Endothelial cell of umbilical vein (primary cell): ENCODE measurements at regions not wholly inside any gene's neighbourhood (a gene's known extent, or its start where the extent isn't known, plus 50 kb on each side); places are given as distances from the start of the nearest gene placed in this dataset.
"Not testable (repeated sequence)": the region's sequence is repeated elsewhere in the genome, so short reads cannot be mapped to it uniquely, and the experiment has no call there.

Source experiments
- BruUV-seq: library from RNA; stranded (reverse); fragments of 400-500 nt; replicated peaks from 2 replicates; lab custom pipeline; 2021; lab: Mats Ljungman, UMichigan
- CTCF ChIA-PET: fragments of 300-600, 350-600 bp; sonication (Branson Sonifier 250); formaldehyde crosslinking; loops from one replicate; lab custom pipeline; 2021; ENCODE audit warnings: antibody characterized with exemption, inconsistent platforms; lab: Charles Lee
- POLR2A ChIA-PET: fragments of 300-600, 350-600 bp; sonication (Branson Sonifier 250); formaldehyde crosslinking; loops from one replicate; lab custom pipeline; 2021; ENCODE audit warnings: antibody characterized with exemption, inconsistent platforms; lab: Charles Lee
- DNase-seq: peaks from one replicate; pipeline ENCODE4 v3.0.0-alpha.2; 2011; ENCODE audit warnings: low read depth, low spot score
- FAIRE-seq: peaks from 2 replicates; lab custom pipeline; 2011; peaks lifted over from hg19 to GRCh38; lab: Jason Lieb, UNC
- H2AFZ ChIP-seq: 2 replicates; pipeline ENCODE4 v1.6.0; 2012; ENCODE audit warnings: low read depth, low read length, control low read depth, inconsistent platforms
- H3K27ac ChIP-seq: 2 replicates; pipeline ENCODE4 v1.5.1; 2011; ENCODE audit warnings: low read depth, mild to moderate bottlenecking, control low read depth, low read length, moderate library complexity; ENCODE audit not compliant: insufficient read depth
- H3K27me3 ChIP-seq, 2 experiments: 2 replicates each; pipeline versions ENCODE4 v1.6.0 to v1.6.1; 2011; ENCODE audit warnings: low read length in 2 of 2, mixed read lengths in 1 of 2; ENCODE audit not compliant: control insufficient read depth in 2 of 2, insufficient read depth in 2 of 2
- H3K36me3 ChIP-seq, 2 experiments: 2 replicates in 1 of 2; 3 replicates in 1 of 2; pipeline ENCODE4 v1.5.1; 2011; ENCODE audit warnings: low read length in 2 of 2, mild to moderate bottlenecking in 1 of 2, moderate library complexity in 1 of 2; ENCODE audit not compliant: control insufficient read depth in 2 of 2, insufficient read depth in 2 of 2; ENCODE audit errors: extremely low read depth in 1 of 2
- H3K4me1 ChIP-seq: 3 replicates; pipeline ENCODE4 v1.5.1; 2011; ENCODE audit warnings: mild to moderate bottlenecking, low read length; ENCODE audit not compliant: control insufficient read depth, insufficient read depth; ENCODE audit errors: extremely low read depth
- H3K4me2 ChIP-seq: 2 replicates; pipeline ENCODE4 v1.6.1; 2011; ENCODE audit warnings: low read length, control low read depth, mixed read lengths; ENCODE audit not compliant: insufficient read depth
- H3K4me3 ChIP-seq, 3 experiments: fragments of 200-600 bp in 1 of 3; sonication (generic), shearing (Covaris generic) in 1 of 3; replicated peaks in 1 of 3; 2 replicates each; pipeline ENCODE4 v1.5.1; 2011 to 2016; ENCODE audit warnings: control low read depth in 3 of 3, low read length in 3 of 3, mild to moderate bottlenecking in 2 of 3, inconsistent platforms in 1 of 3, low read depth in 1 of 3, moderate library complexity in 1 of 3; ENCODE audit not compliant: insufficient read depth in 1 of 3
- H3K79me2 ChIP-seq: 2 replicates; pipeline ENCODE4 v1.6.0; 2012; ENCODE audit warnings: low read length, inconsistent platforms; ENCODE audit not compliant: control insufficient read depth, insufficient read depth
- H3K9ac ChIP-seq: replicated peaks from 2 replicates; pipeline ENCODE3; 2011; ENCODE audit warnings: low read length, control low read depth; ENCODE audit not compliant: insufficient read depth; ENCODE audit errors: extremely low read depth
- H3K9me1 ChIP-seq: replicated peaks from 3 replicates; pipeline ENCODE4 v1.6.0; 2011; ENCODE audit warnings: mild to moderate bottlenecking, low read length; ENCODE audit not compliant: control insufficient read depth, insufficient read depth; ENCODE audit errors: extremely low read depth
- H3K9me3 ChIP-seq: replicated peaks from 2 replicates; pipeline ENCODE4 v1.5.1; 2012; ENCODE audit warnings: low read length, inconsistent platforms; ENCODE audit not compliant: control insufficient read depth, insufficient read depth
- H4K20me1 ChIP-seq: replicated peaks from 2 replicates; pipeline ENCODE3; 2011; ENCODE audit warnings: mild to moderate bottlenecking, low read length; ENCODE audit not compliant: control insufficient read depth, insufficient read depth; ENCODE audit errors: extremely low read depth
- EZH2 ChIP-seq: IDR thresholded peaks from 2 replicates; pipeline ENCODE4 v1.6.1; 2012; ENCODE audit warnings: borderline replicate concordance, low read depth, mild to moderate bottlenecking, moderate library complexity, low read length, inconsistent platforms; ENCODE audit not compliant: severe bottlenecking
- FOS ChIP-seq: IDR thresholded peaks from 2 replicates; pipeline ENCODE4 v1.6.1; 2011; ENCODE audit warnings: mild to moderate bottlenecking, low read length, moderate library complexity, borderline replicate concordance; ENCODE audit not compliant: insufficient read depth
- GATA2 ChIP-seq: IDR thresholded peaks from 2 replicates; pipeline ENCODE4 v1.7.0; 2011; ENCODE audit warnings: low read depth, mild to moderate bottlenecking, moderate library complexity, mixed read lengths, low read length; ENCODE audit not compliant: insufficient read length, insufficient read depth
- JUN ChIP-seq: IDR thresholded peaks from 2 replicates; pipeline ENCODE4 v1.6.1; 2011; ENCODE audit warnings: borderline replicate concordance, low read depth; ENCODE audit not compliant: insufficient read length, insufficient read depth
- MYC ChIP-seq: IDR thresholded peaks from one replicate; pipeline ENCODE4 v1.6.1; 2011; ENCODE audit warnings: mild to moderate bottlenecking, low read depth, low read length
- POLR2A ChIP-seq: IDR thresholded peaks from 2 replicates; pipeline ENCODE4 v1.6.1; 2012; ENCODE audit warnings: low read depth, mild to moderate bottlenecking, control low read depth, low read length
- POLR2AphosphoS5 ChIP-seq: IDR thresholded peaks from 2 replicates; pipeline ENCODE4 v1.6.1; 2012; ENCODE audit warnings: low read depth, mild to moderate bottlenecking, control low read depth, low read length, moderate library complexity; ENCODE audit not compliant: insufficient read depth
- dilution Hi-C: fragments of 300-500 bp; cut with MboI; formaldehyde crosslinking; loops from one replicate; pipeline ENCODE4 v1.15.0; 2019; ENCODE audit warnings: low sequenced_read_pairs; ENCODE audit not compliant: extremely low pct_ligation_motif_present
- intact Hi-C: fragments of 100-400 bp; cut with micrococcal nuclease; formaldehyde crosslinking; loops from one replicate; pipeline ENCODE4 v1.10.0; 2022
- TF ChIP-seq, protein P1 (sequence below): IDR thresholded peaks from 2 replicates; pipeline ENCODE4 v1.6.1; 2011; ENCODE audit not compliant: insufficient read depth, insufficient read length
- TF ChIP-seq, protein P2 (sequence below), 2 donors: IDR thresholded peaks; 1 replicate in 1 of 2; 2 replicates in 1 of 2; pipeline ENCODE4 v1.5.1; 2011; ENCODE audit warnings: low read length in 2 of 2, mild to moderate bottlenecking in 2 of 2, moderate library complexity in 2 of 2, control low read depth in 1 of 2, inconsistent platforms in 1 of 2, low read depth in 1 of 2; ENCODE audit not compliant: insufficient read depth in 1 of 2; ENCODE audit errors: extremely low read depth in 1 of 2

DNA sequence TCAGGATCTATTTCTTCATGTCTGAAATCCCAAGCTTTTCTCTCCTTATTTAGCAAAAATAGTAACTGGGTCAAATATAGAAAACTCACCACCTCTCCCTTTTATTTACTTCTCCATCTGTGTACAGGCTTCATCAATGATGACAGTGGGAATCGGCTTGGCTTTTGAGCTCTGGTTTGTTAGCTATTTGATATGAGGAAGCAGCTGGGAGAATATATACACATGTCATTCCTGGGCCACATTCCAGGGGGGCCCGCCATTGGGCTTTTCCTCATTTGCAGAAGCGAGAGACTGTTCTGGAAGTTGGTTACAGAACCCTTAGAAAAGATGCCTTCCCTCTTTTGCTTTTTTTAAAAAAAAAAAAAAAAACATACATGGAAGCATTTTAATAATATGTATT lies 107.4 kb upstream of the F9 start:
- no peak overlapping the region for H2AFZ ChIP-seq
- FAIRE-seq: no peak

DNA sequence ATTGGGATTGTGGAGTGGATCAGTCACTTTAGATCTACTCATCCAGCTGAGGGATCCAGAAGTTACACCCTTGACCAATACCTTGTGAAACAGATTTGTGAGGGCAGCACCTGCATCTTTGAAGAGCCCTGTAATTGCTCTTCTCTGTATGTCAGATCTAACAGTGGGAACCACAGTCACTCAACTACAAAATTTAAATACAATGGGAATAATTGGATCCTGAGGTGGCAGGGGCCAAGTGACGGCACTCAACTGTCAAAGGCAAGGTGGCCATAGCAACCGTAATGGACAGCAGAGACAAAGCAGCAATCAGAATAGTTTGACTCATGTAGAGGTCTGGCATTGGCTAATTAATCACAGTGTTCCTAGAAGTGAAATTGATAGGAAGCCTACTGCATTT lies 132.3 kb upstream of the F9 start:
- BruUV-seq, H3K4me2 ChIP-seq, DNase-seq, intact Hi-C loops, H3K27me3 ChIP-seq, POLR2A ChIA-PET, FAIRE-seq, H3K9ac ChIP-seq, H3K9me1 ChIP-seq, H3K36me3 ChIP-seq, H3K4me3 ChIP-seq, H3K27ac ChIP-seq, H2AFZ ChIP-seq, H3K4me1 ChIP-seq, CTCF ChIA-PET, H3K9me3 ChIP-seq, dilution Hi-C loops, H3K79me2 ChIP-seq, H4K20me1 ChIP-seq: not testable (repeated sequence)

More for the DNA sequence above, 107.4 kb upstream of the F9 start:
- no TSS peak for BruUV-seq
- Histone ChIP-seq H3K4me2 (no peak overlapping the region), H3K79me2 (no peaks in the 10 kb centered on the region), H3K9me3 (no peaks in the 10 kb centered on the region), H3K4me3 (no peak overlapping the region), H3K27ac (no peak overlapping the region), H3K9ac (no peak overlapping the region), H3K4me1 (no peaks in the 10 kb centered on the region), H3K9me1 (no peaks in the 10 kb centered on the region), H3K27me3 (no peaks in the 10 kb centered on the region), H4K20me1 (no peaks in the 10 kb centered on the region), H3K36me3 (no peaks in the 10 kb centered on the region)
- ChIA-PET CTCF (no interaction called here), POLR2A (no interaction called here)
- intact Hi-C loops: no loop called here
- dilution Hi-C loops: no loop called here
- no peak for DNase-seq
- no peak for TF ChIP-seq EZH2
- TF ChIP-seq MYC: no peak
- TF ChIP-seq JUN: no peak
- TF ChIP-seq GATA2: no peak
- TF ChIP-seq POLR2AphosphoS5: no peak
- no peak for TF ChIP-seq POLR2A
- TF ChIP-seq, protein P1, sequence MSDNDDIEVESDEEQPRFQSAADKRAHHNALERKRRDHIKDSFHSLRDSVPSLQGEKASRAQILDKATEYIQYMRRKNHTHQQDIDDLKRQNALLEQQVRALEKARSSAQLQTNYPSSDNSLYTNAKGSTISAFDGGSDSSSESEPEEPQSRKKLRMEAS: no peak
- TF ChIP-seq FOS: no peak
- TF ChIP-seq, protein P2, sequence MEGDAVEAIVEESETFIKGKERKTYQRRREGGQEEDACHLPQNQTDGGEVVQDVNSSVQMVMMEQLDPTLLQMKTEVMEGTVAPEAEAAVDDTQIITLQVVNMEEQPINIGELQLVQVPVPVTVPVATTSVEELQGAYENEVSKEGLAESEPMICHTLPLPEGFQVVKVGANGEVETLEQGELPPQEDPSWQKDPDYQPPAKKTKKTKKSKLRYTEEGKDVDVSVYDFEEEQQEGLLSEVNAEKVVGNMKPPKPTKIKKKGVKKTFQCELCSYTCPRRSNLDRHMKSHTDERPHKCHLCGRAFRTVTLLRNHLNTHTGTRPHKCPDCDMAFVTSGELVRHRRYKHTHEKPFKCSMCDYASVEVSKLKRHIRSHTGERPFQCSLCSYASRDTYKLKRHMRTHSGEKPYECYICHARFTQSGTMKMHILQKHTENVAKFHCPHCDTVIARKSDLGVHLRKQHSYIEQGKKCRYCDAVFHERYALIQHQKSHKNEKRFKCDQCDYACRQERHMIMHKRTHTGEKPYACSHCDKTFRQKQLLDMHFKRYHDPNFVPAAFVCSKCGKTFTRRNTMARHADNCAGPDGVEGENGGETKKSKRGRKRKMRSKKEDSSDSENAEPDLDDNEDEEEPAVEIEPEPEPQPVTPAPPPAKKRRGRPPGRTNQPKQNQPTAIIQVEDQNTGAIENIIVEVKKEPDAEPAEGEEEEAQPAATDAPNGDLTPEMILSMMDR (IDR thresholded peaks at IDR 0.05; ENCODE audit: extremely low read depth in 1 of 2, insufficient read depth in 1 of 2, low read depth in 1 of 2, low read length in 2 of 2): no peak
